K562 (cell line): ENCODE measurements at regions not wholly inside any gene's neighbourhood (a gene's known extent, or its start where the extent isn't known, plus 50 kb on each side); places are given as distances from the start of the nearest gene placed in this dataset.

Experiments
- ATAC-seq: fragments of 200-7000 bp; cut with Tn5 transposase; 3 replicates; pipeline ENCODE4 v1.9.1; 2020; ENCODE audit warnings: moderate library complexity
- BruUV-seq: library from RNA; stranded (reverse); fragments of 400-500 nt; replicated peaks from 2 replicates; lab custom pipeline; 2021; lab: Mats Ljungman, UMichigan
- CTCF ChIA-PET: fragments of 300-600 bp; formaldehyde crosslinking; extraction: SDS; loops from one replicate; lab custom pipeline; 2021; ENCODE audit warnings: low intra/inter-chr PET ratio; lab: Yijun Ruan, JAX
- POLR2A ChIA-PET: fragments of 300-600, 350-650 bp; sonication (Branson Sonifier 250); formaldehyde crosslinking; extraction: SDS; loops from one replicate; lab custom pipeline; 2021; ENCODE audit warnings: antibody characterized with exemption, inconsistent platforms; lab: Yijun Ruan, JAX
- DNase-seq, 4 experiments: peaks; one replicate each; pipeline versions ENCODE4 v3.0.0 to v3.0.0-alpha.2; 2011 to 2018; ENCODE audit warnings: low spot score in 3 of 4, mixed read lengths in 3 of 4; ENCODE audit errors: extremely low read depth in 1 of 4
- FAIRE-seq: peaks from 2 replicates; lab custom pipeline; 2011; peaks lifted over from hg19 to GRCh38; lab: Jason Lieb, UNC
- H2AFZ ChIP-seq: 2 replicates; pipeline ENCODE4 v1.6.0; 2011; ENCODE audit warnings: low read depth, low read length, control low read depth, inconsistent platforms
- H3K27ac ChIP-seq: fragments of 200-600 bp; 3 replicates; pipeline ENCODE4 v1.8.0; 2011; ENCODE audit warnings: low read depth, mild to moderate bottlenecking, control low read depth, inconsistent platforms, low read length, moderate library complexity, mixed read lengths; ENCODE audit errors: extremely low read depth
- H3K27me3 ChIP-seq, 2 experiments: fragments of 300-600 bp in 1 of 2; 2 replicates in 1 of 2; 3 replicates in 1 of 2; pipeline versions ENCODE4 v1.6.0 to v1.8.0; 2011; ENCODE audit warnings: inconsistent platforms in 2 of 2, low read length in 2 of 2, mild to moderate bottlenecking in 1 of 2, mixed read lengths in 1 of 2, moderate library complexity in 1 of 2; ENCODE audit not compliant: control insufficient read depth in 2 of 2, insufficient read depth in 2 of 2
- H3K36me3 ChIP-seq: fragments of 300-600 bp; 3 replicates; pipeline ENCODE4 v1.8.0; 2011; ENCODE audit warnings: mild to moderate bottlenecking, low read length, inconsistent platforms; ENCODE audit not compliant: control insufficient read depth, insufficient read depth
- H3K4me1 ChIP-seq, 2 experiments: fragments of 200-600 bp in 1 of 2; replicated peaks in 1 of 2; 2 replicates in 1 of 2; 3 replicates in 1 of 2; pipeline versions ENCODE4 v1.5.1 to v1.8.0; 2011; ENCODE audit warnings: inconsistent platforms in 2 of 2, low read length in 2 of 2, mild to moderate bottlenecking in 1 of 2, mixed read lengths in 1 of 2, moderate library complexity in 1 of 2; ENCODE audit not compliant: control insufficient read depth in 2 of 2, insufficient read depth in 2 of 2
- H3K4me2 ChIP-seq: 2 replicates; pipeline ENCODE4 v1.6.1; 2011; ENCODE audit warnings: low read length, control low read depth, inconsistent platforms, mixed read lengths; ENCODE audit not compliant: insufficient read depth
- H3K4me3 ChIP-seq: fragments of 200-600 bp; sonication (generic), shearing (Covaris generic); 2 replicates; pipeline ENCODE4 v1.5.1; 2016; ENCODE audit warnings: control low read depth, inconsistent platforms
- H3K79me2 ChIP-seq: fragments of 200-600 bp; 3 replicates; pipeline ENCODE4 v1.8.0; 2011; ENCODE audit warnings: low read length, inconsistent platforms; ENCODE audit not compliant: control insufficient read depth, insufficient read depth
- H3K9ac ChIP-seq, 2 experiments: 2 replicates each; pipeline versions ENCODE4 v1.6.0 to v1.6.1; 2011; ENCODE audit warnings: low read depth in 2 of 2, low read length in 2 of 2, control low read depth in 1 of 2, inconsistent platforms in 1 of 2, mild to moderate bottlenecking in 1 of 2, mixed read lengths in 1 of 2; ENCODE audit not compliant: insufficient read depth in 1 of 2
- H3K9me1 ChIP-seq: one replicate; pipeline ENCODE4 v1.6.0; 2011; ENCODE audit warnings: inconsistent platforms, mild to moderate bottlenecking, low read length, moderate library complexity; ENCODE audit not compliant: control insufficient read depth, insufficient read depth
- H3K9me3 ChIP-seq: replicated peaks from 2 replicates; pipeline ENCODE4 v1.5.1; 2011; ENCODE audit warnings: low read depth, low read length, inconsistent platforms; ENCODE audit not compliant: control insufficient read depth, insufficient read depth
- H4K20me1 ChIP-seq: replicated peaks from 2 replicates; pipeline ENCODE4 v1.6.1; 2011; ENCODE audit warnings: low read length, inconsistent platforms, mixed read lengths; ENCODE audit not compliant: control insufficient read depth, insufficient read depth
- DDX20 ChIP-seq: fragments of 450-650 bp; IDR thresholded peaks from 2 replicates; pipeline ENCODE4 v1.6.1; 2016; ENCODE audit warnings: missing genetic modification characterization, low read depth, mild to moderate bottlenecking, missing compliant biosample characterization, moderate library complexity
- FOXJ2 ChIP-seq: fragments of 200-800 bp; sonication (Bioruptor generic); IDR thresholded peaks from 2 replicates; pipeline ENCODE4 v1.6.1; 2016; ENCODE audit warnings: missing genetic modification characterization, missing compliant biosample characterization
- MTA2 ChIP-seq: fragments of 450-650 bp; IDR thresholded peaks from 2 replicates; pipeline ENCODE4 v1.6.1; 2016; ENCODE audit warnings: low read depth
- POLR2AphosphoS2 ChIP-seq: IDR thresholded peaks from 2 replicates; pipeline ENCODE4 v1.6.1; 2012; ENCODE audit warnings: low read length, improper control_type of control experiment
- WGBS: fragments of 100-300 bp; shearing (Covaris generic); methylation state at CpG from one replicate; pipeline ENCODE4 v1.1.6; 2016; ENCODE audit warnings: low coverage, mixed read lengths; ENCODE audit not compliant: insufficient coverage; ENCODE audit errors: missing lambda C conversion rate; 5-methylcytosine and 5-hydroxymethylcytosine counted together
- in situ Hi-C: fragments of 300-500 bp; cut with MboI; formaldehyde crosslinking; loops from 4 replicates; pipeline ENCODE4 v1.15.0; 2018; ENCODE audit warnings: inconsistent platforms, mixed read lengths
- intact Hi-C: fragments of 100-400 bp; cut with micrococcal nuclease; formaldehyde crosslinking; loops from 2 replicates; pipeline ENCODE4 v1.14.2; 2022
- TF ChIP-seq, protein P1 (sequence below): fragments of 450-650 bp; IDR thresholded peaks from 2 replicates; pipeline ENCODE4 v1.7.0; 2016; ENCODE audit warnings: borderline replicate concordance

DNA sequence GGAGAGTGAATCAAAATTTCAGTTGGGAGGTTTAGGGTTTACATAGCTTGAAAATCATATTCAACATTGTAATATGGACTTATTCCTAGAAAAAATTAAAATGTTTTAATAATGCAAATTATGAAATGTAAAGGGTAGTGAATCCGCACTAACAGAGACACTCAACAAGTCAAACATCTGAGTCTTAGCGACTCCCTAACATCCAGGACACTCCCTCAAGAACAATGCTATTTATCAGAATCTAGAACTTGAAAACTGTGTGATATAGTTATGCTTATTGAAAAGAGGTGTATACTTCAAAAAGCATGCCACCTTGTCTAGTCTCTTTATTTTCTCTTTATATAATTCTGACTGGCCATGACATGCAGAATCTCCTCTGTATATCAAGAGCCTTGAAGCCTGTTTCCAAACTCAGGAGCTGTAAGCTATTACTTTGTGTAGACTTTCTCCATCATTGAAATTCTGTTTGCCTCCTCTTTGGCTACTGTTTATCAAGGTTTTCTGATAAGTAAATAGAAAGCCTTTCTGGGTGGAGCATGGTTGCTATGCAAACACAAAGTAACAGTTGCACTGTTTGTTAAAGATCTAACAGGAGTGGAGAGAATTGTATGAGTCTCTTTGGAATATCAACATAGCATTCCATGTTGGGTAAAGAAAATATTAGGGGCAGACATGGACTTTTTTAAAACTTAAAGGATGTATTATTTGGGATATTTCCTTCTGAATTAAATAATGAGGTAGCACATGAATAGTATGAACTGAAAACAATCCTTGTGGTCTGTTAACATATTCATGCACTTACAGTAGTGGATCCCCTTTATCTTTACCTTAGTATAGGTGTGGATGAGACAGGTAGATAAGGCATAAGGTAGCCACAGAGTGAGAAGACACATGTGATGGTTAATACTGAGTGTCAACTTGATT lies 56.4 kb upstream of the MBNL2 start:
- WGBS: 54% methylated on average over 2 of the region's 2 CpGs
- CTCF ChIA-PET: no interaction called here
- intact Hi-C loops: no loop called here
- H3K9me3 ChIP-seq: no peaks in the 10 kb centered on the region
- H3K4me2 ChIP-seq: no peak overlapping the region
- FAIRE-seq: no peak
- H3K9me1 ChIP-seq: no peaks in the 10 kb centered on the region
- H3K4me1 ChIP-seq: no peaks in the 10 kb centered on the region; a peak in 3 of 5 replicates
- no peak for DNase-seq
- no peak overlapping the region for H2AFZ ChIP-seq
- TF ChIP-seq FOXJ2 (tag): peak; percentile 67; the same call in 1 of the 2 replicates
- TF ChIP-seq DDX20: no peak
- no peaks in the 10 kb centered on the region for H3K36me3 ChIP-seq
- no peak for ATAC-seq
- no peak overlapping the region for H3K27ac ChIP-seq
- no peaks in the 10 kb centered on the region for H4K20me1 ChIP-seq
- POLR2A ChIA-PET: no interaction called here
- no peaks in the 10 kb centered on the region for H3K27me3 ChIP-seq
- BruUV-seq: no TSS peak
- no peak overlapping the region for H3K4me3 ChIP-seq
- in situ Hi-C loops: no loop called here
- H3K9ac ChIP-seq: no peak overlapping the region
- H3K79me2 ChIP-seq: no peaks in the 10 kb centered on the region

DNA sequence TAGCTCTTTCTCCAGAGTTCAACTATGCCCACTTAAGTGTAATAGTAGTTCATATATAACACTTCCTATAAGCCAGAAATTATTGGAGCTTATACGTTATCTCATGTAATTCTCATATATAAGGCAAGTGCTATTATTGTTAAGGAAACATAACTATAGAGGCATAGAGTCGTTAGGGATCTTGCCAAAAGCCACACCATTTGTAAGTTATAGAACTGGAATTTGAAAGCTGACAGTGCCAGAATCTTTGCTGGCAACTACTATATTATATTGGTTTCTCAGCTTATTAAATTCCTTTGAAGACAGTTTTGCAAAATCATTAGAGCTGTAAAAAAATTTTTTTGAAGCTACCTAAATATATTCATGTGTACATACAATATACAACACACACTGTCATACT lies 51.0 kb upstream of the MBNL2 start:
- FAIRE-seq: no peak
- Histone ChIP-seq H3K4me1 (no peaks in the 10 kb centered on the region; a peak in 2 of 5 replicates), H2AFZ (no peak overlapping the region), H3K9me1 (no peaks in the 10 kb centered on the region), H3K27ac (no peak overlapping the region), H4K20me1 (no peaks in the 10 kb centered on the region), H3K4me2 (no peak overlapping the region), H3K36me3 (no peaks in the 10 kb centered on the region), H3K9me3 (no peaks in the 10 kb centered on the region), H3K79me2 (no peaks in the 10 kb centered on the region), H3K9ac (no peak overlapping the region), H3K27me3 (no peaks in the 10 kb centered on the region), H3K4me3 (no peak overlapping the region)
- no TSS peak for BruUV-seq
- WGBS: 22% methylated on average over 2 of the region's 2 CpGs
- no peak for DNase-seq
- in situ Hi-C loops (no loop called here), intact Hi-C loops (no loop called here)
- no peak for ATAC-seq
- ChIA-PET POLR2A (interaction anchor here (0.9 kb wide), 1 partner anchor 11 kb away, joined by 3 read pairs; no protein-coding TSS in a partner anchor), CTCF (no interaction called here)
- TF ChIP-seq, protein P1, sequence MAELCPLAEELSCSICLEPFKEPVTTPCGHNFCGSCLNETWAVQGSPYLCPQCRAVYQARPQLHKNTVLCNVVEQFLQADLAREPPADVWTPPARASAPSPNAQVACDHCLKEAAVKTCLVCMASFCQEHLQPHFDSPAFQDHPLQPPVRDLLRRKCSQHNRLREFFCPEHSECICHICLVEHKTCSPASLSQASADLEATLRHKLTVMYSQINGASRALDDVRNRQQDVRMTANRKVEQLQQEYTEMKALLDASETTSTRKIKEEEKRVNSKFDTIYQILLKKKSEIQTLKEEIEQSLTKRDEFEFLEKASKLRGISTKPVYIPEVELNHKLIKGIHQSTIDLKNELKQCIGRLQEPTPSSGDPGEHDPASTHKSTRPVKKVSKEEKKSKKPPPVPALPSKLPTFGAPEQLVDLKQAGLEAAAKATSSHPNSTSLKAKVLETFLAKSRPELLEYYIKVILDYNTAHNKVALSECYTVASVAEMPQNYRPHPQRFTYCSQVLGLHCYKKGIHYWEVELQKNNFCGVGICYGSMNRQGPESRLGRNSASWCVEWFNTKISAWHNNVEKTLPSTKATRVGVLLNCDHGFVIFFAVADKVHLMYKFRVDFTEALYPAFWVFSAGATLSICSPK: no peak
- no peak for TF ChIP-seq POLR2AphosphoS2
- no peak for TF ChIP-seq MTA2
